ENCODE measurements at regions not wholly inside any gene's neighbourhood (a gene's known extent, or its start where the extent isn't known, plus 50 kb on each side); places are given as distances from the start of the nearest gene placed in this dataset.

DNA sequence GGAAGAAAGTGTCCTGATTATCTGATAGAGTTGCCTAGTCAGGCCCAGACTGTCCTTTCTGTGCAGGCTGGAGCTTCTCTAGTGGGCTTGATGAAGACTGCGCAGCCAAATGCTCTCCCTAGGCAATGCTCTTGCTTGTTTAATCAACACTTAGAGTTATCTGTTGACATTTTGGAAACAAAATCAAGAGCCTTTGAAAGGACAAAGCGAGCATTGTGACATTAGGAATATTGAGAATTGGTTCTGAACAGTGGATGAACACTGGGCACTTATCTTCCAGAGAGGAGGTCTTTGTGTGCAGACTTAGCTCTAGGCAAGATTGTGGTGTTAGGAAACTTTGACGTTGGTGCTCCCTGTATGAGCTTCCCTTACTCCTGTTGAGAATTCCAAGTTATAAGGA, 94.5 kb downstream of the DNTTIP2 start:
- TF ChIP-seq, protein P1, sequence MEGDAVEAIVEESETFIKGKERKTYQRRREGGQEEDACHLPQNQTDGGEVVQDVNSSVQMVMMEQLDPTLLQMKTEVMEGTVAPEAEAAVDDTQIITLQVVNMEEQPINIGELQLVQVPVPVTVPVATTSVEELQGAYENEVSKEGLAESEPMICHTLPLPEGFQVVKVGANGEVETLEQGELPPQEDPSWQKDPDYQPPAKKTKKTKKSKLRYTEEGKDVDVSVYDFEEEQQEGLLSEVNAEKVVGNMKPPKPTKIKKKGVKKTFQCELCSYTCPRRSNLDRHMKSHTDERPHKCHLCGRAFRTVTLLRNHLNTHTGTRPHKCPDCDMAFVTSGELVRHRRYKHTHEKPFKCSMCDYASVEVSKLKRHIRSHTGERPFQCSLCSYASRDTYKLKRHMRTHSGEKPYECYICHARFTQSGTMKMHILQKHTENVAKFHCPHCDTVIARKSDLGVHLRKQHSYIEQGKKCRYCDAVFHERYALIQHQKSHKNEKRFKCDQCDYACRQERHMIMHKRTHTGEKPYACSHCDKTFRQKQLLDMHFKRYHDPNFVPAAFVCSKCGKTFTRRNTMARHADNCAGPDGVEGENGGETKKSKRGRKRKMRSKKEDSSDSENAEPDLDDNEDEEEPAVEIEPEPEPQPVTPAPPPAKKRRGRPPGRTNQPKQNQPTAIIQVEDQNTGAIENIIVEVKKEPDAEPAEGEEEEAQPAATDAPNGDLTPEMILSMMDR (conservative IDR thresholded peaks at IDR 0.05) = no peak
- no peak for TF ChIP-seq ZFX (IDR thresholded peaks at IDR 0.05)
- H3K27ac ChIP-seq = no peak overlapping the region

DNA sequence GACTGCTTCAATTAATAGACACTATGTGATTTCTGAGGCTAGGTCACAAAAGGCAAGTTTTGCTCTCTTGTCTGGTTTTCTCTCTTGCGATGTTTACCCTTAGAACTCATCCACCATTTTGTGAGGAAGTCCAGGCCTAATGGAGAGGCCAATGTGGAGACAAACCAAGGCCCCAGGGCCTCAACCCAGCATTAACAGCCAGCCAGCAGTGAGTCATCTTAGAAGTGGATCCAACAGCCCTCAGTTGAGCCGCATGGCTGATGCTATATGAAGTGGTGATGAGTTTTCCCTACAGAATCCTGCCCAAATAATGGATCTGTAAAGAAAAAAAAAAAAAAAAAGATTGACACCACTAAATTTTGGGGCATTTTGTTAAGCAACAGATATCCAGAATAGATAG, 95.1 kb downstream of the DNTTIP2 start:
- no peak for TF ChIP-seq ZFX (IDR thresholded peaks at IDR 0.05)
- TF ChIP-seq, protein P1 (conservative IDR thresholded peaks at IDR 0.05) = no peak
- no peak overlapping the region for H3K27ac ChIP-seq

DNA sequence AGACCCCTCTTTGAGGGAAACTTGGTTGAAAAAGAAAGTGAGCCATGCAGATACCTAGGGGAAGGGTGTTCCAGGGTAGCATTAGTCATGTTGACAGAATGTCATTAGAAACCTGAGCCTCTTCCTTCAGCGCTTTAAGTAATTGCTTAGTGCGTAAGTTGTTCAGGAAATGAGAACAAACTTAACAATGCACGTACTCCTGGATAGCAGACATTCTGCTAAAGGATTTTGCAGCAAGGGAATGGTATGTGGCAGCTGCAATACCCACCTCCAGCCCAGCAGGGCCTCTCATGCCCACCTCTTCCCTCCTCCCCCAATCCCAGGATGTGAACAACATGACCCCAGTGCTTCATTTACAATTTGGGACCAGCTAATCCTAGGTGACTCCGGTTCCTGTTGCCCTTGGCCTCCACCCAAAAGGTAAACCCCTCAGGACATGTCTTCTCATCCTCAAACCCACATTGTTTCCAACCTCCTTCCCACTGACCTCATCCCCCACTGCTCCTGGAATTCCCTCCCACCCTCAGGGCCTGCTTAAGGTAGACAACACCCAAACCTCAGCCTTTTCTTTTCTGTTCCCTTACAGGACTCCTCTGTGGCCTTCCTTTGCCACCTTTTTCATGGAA, 98.0 kb upstream of the BCAR3 start:
- TF ChIP-seq, protein P1 (conservative IDR thresholded peaks at IDR 0.05) = no peak
- TF ChIP-seq ZFX (IDR thresholded peaks at IDR 0.05) = no peak

DNA sequence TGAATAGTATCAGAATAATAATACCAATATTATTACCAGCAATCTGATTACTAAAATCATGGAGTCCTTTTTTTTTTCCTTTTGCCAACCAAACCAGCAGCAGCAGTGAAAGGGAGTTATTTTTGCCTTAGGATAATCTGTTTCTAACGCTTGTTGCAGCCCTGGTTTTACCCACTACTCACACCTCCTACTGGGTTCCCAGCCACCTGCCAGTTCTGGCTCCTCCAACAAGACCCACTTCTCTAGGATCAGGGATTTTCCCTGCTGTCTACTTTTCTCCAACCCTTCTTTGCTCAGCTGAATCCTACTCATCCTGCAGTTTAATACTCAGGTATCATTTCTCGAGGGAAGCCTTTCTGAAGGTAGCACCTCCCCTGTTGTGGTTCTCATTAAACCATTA, 96.8 kb upstream of the BCAR3 start:
- TF ChIP-seq, protein P1 (conservative IDR thresholded peaks at IDR 0.05) = no peak
- TF ChIP-seq ZFX (IDR thresholded peaks at IDR 0.05) = no peak
- H3K27ac ChIP-seq = no peak overlapping the region

More for the DNA sequence above, 98.0 kb upstream of the BCAR3 start:
- H3K27ac ChIP-seq = no peak overlapping the region

DNA sequence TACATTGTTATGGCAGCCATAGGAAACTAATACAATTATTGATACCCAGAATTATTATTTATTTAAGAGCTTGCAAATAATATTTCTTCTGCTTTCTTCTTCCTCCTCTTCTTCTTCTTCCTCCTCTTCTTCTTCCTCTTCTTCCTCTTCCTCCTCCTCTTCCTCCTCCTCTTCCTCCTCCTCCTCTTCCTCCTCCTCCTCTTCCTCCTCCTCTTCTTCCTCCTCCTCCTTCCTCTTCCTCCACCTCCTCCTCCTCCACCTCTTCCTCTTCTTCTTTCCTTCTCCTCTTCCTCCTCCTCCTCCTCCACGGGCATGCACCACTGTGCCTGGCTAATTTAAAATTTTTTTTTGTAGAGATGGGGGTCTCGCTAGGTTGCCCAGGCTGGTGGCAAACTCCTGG, 95.6 kb upstream of the BCAR3 start:
- H3K27ac ChIP-seq = no peak overlapping the region
- no peak for TF ChIP-seq ZFX (IDR thresholded peaks at IDR 0.05)
- TF ChIP-seq, protein P1 (conservative IDR thresholded peaks at IDR 0.05) = no peak

DNA sequence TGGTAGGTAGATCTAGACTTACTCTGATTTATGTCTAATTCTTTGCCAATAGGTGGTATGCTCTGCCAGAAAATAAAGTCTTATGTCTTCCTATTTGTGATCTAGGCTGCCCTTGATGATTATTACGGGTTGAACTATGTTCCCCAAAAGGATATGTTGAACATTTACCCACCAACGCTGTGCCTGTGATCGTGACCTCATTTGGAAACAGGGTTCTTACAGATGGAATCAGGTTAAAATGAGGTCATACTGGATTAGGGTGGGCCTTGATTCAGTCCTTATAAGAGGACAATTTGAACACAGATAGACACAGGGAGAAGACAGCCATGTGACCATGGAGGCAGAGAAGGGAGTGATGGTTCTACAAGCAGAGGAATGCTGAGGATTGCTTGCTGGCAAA, 95.1 kb upstream of the BCAR3 start:
- H3K27ac ChIP-seq = no peak overlapping the region
- TF ChIP-seq, protein P1 (conservative IDR thresholded peaks at IDR 0.05) = no peak
- no peak for TF ChIP-seq ZFX (IDR thresholded peaks at IDR 0.05)

DNA sequence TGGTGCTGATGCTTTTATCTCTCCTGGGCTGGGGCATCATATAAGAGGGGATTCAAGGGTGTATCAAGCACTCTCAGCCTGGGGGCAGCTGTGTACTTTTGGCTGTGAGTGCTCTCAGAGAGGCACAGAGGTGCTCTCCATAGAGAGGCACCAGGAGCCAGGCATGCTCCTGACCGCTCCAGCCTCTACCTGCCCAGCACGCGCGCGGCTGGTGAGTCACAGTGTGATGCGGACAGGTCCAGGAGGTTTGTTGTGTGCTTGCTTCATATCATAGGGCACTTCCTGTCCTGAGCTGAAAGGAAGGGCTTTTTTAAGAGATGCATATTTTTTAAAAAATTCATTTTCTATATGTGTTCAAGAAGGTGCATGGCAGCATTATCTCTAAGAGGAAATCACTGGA, 93.6 kb upstream of the BCAR3 start:
- H3K27ac ChIP-seq = no peak overlapping the region
- TF ChIP-seq, protein P1 (conservative IDR thresholded peaks at IDR 0.05) = no peak
- no peak for TF ChIP-seq ZFX (IDR thresholded peaks at IDR 0.05)
